SK-N-SH (cell line): ENCODE measurements at regions not wholly inside any gene's neighbourhood (a gene's known extent, or its start where the extent isn't known, plus 50 kb on each side); places are given as distances from the start of the nearest gene placed in this dataset.

Source experiments
- CHD2 ChIP-seq: fragments of 150-350 bp; IDR thresholded peaks from 2 replicates; pipeline ENCODE4 v1.6.1; 2018; ENCODE audit warnings: low read length; ENCODE audit not compliant: partially characterized antibody
- EP300 ChIP-seq, 2 experiments: IDR thresholded peaks; 2 replicates each; pipeline versions ENCODE4 v1.4.0 to v1.6.1; 2012; ENCODE audit warnings: borderline replicate concordance in 1 of 2, low read depth in 1 of 2, low read length in 1 of 2
- FOSL2 ChIP-seq: IDR thresholded peaks from 2 replicates; pipeline ENCODE4 v1.4.0; 2012; ENCODE audit warnings: low read depth, mild to moderate bottlenecking, moderate library complexity, borderline replicate concordance
- FOXJ3 ChIP-seq: sonication (generic); formaldehyde crosslinking; IDR thresholded peaks from 2 replicates; pipeline ENCODE4 v1.5.1; 2020; ENCODE audit warnings: mild to moderate bottlenecking, missing genetic modification reagents
- POLR2AphosphoS5 ChIP-seq: IDR thresholded peaks from 2 replicates; pipeline ENCODE4 v1.6.1; 2012; ENCODE audit warnings: low read depth, low read length
- RFX5 ChIP-seq: IDR thresholded peaks from 2 replicates; pipeline ENCODE4 v1.6.1; 2012; ENCODE audit warnings: mild to moderate bottlenecking, improper control_type of control experiment, low read length
- SIN3A ChIP-seq: IDR thresholded peaks from 2 replicates; pipeline ENCODE4 v1.6.1; 2012; ENCODE audit warnings: low read depth, mild to moderate bottlenecking, low read length, moderate library complexity, borderline replicate concordance
- SMC3 ChIP-seq: IDR thresholded peaks from 2 replicates; pipeline ENCODE4 v1.6.1; 2012; ENCODE audit warnings: low read depth, low read length, improper control_type of control experiment
- TAF1 ChIP-seq: IDR thresholded peaks from 2 replicates; pipeline ENCODE4 v1.6.1; 2012; ENCODE audit warnings: low read depth, mild to moderate bottlenecking, low read length, moderate library complexity, borderline replicate concordance
- TF ChIP-seq, protein P1 (sequence below): fragments of 200-600 bp; sonication (generic); IDR thresholded peaks from 2 replicates; pipeline ENCODE4 v1.6.1; 2017; ENCODE audit warnings: antibody characterized with exemption, mild to moderate bottlenecking, moderate library complexity
- TF ChIP-seq, protein P2 (sequence below): fragments of 150-350 bp; IDR thresholded peaks from 2 replicates; pipeline ENCODE4 v1.6.1; 2016; ENCODE audit warnings: mild to moderate bottlenecking, low read depth, low read length

DNA sequence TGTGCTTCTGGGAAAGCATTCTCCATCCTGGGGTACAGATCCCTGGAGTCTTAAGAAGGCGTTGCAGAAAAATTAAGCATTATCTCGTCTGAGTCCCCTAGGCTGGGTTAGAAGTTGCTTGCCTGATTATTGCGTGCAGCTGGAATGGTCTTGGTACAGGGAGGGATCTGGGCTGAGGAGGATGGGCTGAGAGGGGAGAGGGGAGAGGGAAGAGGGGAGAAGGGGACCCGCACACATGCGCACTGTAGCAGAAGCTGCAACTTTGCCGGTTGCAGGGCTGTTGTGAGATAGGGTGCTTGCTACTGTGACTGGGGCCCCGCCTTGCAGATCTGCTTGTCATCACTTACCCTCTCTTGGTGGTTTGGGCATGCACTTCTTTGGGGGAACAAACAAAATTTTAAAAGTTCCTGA, 316.8 kb downstream of the DLEU7 start:
- TF ChIP-seq, protein P1, sequence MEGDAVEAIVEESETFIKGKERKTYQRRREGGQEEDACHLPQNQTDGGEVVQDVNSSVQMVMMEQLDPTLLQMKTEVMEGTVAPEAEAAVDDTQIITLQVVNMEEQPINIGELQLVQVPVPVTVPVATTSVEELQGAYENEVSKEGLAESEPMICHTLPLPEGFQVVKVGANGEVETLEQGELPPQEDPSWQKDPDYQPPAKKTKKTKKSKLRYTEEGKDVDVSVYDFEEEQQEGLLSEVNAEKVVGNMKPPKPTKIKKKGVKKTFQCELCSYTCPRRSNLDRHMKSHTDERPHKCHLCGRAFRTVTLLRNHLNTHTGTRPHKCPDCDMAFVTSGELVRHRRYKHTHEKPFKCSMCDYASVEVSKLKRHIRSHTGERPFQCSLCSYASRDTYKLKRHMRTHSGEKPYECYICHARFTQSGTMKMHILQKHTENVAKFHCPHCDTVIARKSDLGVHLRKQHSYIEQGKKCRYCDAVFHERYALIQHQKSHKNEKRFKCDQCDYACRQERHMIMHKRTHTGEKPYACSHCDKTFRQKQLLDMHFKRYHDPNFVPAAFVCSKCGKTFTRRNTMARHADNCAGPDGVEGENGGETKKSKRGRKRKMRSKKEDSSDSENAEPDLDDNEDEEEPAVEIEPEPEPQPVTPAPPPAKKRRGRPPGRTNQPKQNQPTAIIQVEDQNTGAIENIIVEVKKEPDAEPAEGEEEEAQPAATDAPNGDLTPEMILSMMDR: no peak
- TF ChIP-seq CHD2 (no peak), FOSL2 (no peak), RFX5 (no peak), EP300 (IDR thresholded peaks at IDR 0.05; ENCODE audit: borderline replicate concordance in 1 of 2, low read depth in 1 of 2, low read length in 1 of 2) (no peak), SIN3A (no peak), TAF1 (no peak), SMC3 (no peak), POLR2AphosphoS5 (no peak), FOXJ3 (CRISPR knock-in tag) (no peak)
- TF ChIP-seq, protein P2, sequence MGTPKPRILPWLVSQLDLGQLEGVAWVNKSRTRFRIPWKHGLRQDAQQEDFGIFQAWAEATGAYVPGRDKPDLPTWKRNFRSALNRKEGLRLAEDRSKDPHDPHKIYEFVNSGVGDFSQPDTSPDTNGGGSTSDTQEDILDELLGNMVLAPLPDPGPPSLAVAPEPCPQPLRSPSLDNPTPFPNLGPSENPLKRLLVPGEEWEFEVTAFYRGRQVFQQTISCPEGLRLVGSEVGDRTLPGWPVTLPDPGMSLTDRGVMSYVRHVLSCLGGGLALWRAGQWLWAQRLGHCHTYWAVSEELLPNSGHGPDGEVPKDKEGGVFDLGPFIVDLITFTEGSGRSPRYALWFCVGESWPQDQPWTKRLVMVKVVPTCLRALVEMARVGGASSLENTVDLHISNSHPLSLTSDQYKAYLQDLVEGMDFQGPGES: no peak
